ENCODE measurements at regions not wholly inside any gene's neighbourhood (a gene's known extent, or its start where the extent isn't known, plus 50 kb on each side); places are given as distances from the start of the nearest gene placed in this dataset.

GRCh38 chr3:151564261-151564660, 103.4 kb upstream of the IGSF10 start:
- DNase-seq (ENCODE audit: low read depth, low spot score) = no peak
- TF ChIP-seq CTCF (IDR thresholded peaks at IDR 0.05 in 2 of 3, conservative IDR thresholded peaks at IDR 0.05 in 1 of 3; ENCODE audit: borderline replicate concordance in 1 of 3, insufficient read depth in 1 of 3, low read depth in 2 of 3, low read length in 2 of 3) (no peak), YY1 (IDR thresholded peaks at IDR 0.05; ENCODE audit: extremely low read depth, insufficient replicate concordance, low read depth, low read length) (no peak), EGR1 (IDR thresholded peaks at IDR 0.05; ENCODE audit: low read depth) (no peak), ZBTB33 (IDR thresholded peaks at IDR 0.05; ENCODE audit: extremely low read depth, insufficient replicate concordance, low read length) (no peak), ZNF274 (IDR thresholded peaks at IDR 0.05; ENCODE audit: low read depth, low read length) (no peak), TCF7L2 (IDR thresholded peaks at IDR 0.05; ENCODE audit: borderline replicate concordance, extremely low read depth, insufficient read depth, insufficient read length) (no peak), ZFX (IDR thresholded peaks at IDR 0.05) (no peak), POLR2A (IDR thresholded peaks at IDR 0.05; ENCODE audit: borderline replicate concordance, extremely low read depth, insufficient read depth, insufficient read length) (no peak), SIN3A (IDR thresholded peaks at IDR 0.05; ENCODE audit: low read depth) (no peak), ATF3 (IDR thresholded peaks at IDR 0.05) (no peak), POLR2AphosphoS5 (IDR thresholded peaks at IDR 0.05; ENCODE audit: low read depth, low read length) (no peak), EZH2phosphoT487 (IDR thresholded peaks at IDR 0.05; ENCODE audit: borderline replicate concordance) (no peak), SP1 (IDR thresholded peaks at IDR 0.05; ENCODE audit: low read depth) (no peak), JUND (IDR thresholded peaks at IDR 0.05) (no peak), FOSL1 (IDR thresholded peaks at IDR 0.05; ENCODE audit: low read depth) (no peak), MAX (IDR thresholded peaks at IDR 0.05) (no peak), ELF1 (IDR thresholded peaks at IDR 0.05; ENCODE audit: borderline replicate concordance, low read depth) (no peak), RAD21 (IDR thresholded peaks at IDR 0.05; ENCODE audit: low read depth) (no peak), SRF (IDR thresholded peaks at IDR 0.05; ENCODE audit: low read depth) (no peak)
- TF ChIP-seq, protein P1, sequence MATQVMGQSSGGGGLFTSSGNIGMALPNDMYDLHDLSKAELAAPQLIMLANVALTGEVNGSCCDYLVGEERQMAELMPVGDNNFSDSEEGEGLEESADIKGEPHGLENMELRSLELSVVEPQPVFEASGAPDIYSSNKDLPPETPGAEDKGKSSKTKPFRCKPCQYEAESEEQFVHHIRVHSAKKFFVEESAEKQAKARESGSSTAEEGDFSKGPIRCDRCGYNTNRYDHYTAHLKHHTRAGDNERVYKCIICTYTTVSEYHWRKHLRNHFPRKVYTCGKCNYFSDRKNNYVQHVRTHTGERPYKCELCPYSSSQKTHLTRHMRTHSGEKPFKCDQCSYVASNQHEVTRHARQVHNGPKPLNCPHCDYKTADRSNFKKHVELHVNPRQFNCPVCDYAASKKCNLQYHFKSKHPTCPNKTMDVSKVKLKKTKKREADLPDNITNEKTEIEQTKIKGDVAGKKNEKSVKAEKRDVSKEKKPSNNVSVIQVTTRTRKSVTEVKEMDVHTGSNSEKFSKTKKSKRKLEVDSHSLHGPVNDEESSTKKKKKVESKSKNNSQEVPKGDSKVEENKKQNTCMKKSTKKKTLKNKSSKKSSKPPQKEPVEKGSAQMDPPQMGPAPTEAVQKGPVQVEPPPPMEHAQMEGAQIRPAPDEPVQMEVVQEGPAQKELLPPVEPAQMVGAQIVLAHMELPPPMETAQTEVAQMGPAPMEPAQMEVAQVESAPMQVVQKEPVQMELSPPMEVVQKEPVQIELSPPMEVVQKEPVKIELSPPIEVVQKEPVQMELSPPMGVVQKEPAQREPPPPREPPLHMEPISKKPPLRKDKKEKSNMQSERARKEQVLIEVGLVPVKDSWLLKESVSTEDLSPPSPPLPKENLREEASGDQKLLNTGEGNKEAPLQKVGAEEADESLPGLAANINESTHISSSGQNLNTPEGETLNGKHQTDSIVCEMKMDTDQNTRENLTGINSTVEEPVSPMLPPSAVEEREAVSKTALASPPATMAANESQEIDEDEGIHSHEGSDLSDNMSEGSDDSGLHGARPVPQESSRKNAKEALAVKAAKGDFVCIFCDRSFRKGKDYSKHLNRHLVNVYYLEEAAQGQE (IDR thresholded peaks at IDR 0.05; ENCODE audit: low read depth) = no peak
- no peak overlapping the region for H2AFZ ChIP-seq (ENCODE audit: low read depth, low read length, poor library complexity, severe bottlenecking)
- intact Hi-C loops (cut with micrococcal nuclease) = no loop called here
- H3K79me2 ChIP-seq (ENCODE audit: insufficient read depth, low read length) = no peaks in the 10 kb centered on the region
- no peaks in the 10 kb centered on the region; the same call in 1 of the 2 replicates for H3K9me2 ChIP-seq (ENCODE audit: insufficient read depth)
- ATAC-seq = no peak
- no peak overlapping the region for H3K27ac ChIP-seq (ENCODE audit: low read depth, low read length)
- H4K20me1 ChIP-seq (ENCODE audit: insufficient read depth) = no peaks in the 10 kb centered on the region
- H3K4me1 ChIP-seq (ENCODE audit: control insufficient read depth in 1 of 2, insufficient read depth in 2 of 2, low read length in 2 of 2) = peaks cover 0 to 8% of the 10 kb centered on the region in 2 experiments; a peak in 1 of 4 replicates
- H3K9me3 ChIP-seq (ENCODE audit: control insufficient read depth in 1 of 2, insufficient read depth in 1 of 2, low read depth in 1 of 2, low read length in 2 of 2) = no peaks in the 10 kb centered on the region
- CTCF ChIA-PET = no interaction called here
- no peaks in the 10 kb centered on the region for H3K36me3 ChIP-seq (ENCODE audit: control insufficient read depth in 1 of 2, insufficient read depth in 2 of 2, low read length in 2 of 2)
- RAD21 ChIA-PET (ENCODE audit: low non-redundant PET in 1 of 2, low total read pairs in 2 of 2, uncharacterized antibody in 2 of 2, unreplicated experiment in 2 of 2) = no interaction called here
- no peak overlapping the region for H3K9ac ChIP-seq (ENCODE audit: low read length)
- POLR2A ChIA-PET = no interaction called here
- H3K4me2 ChIP-seq (ENCODE audit: low read length) = no peak overlapping the region
- BruUV-seq (replicated peaks) = no TSS peak
- H3K27me3 ChIP-seq (ENCODE audit: insufficient read depth, low read length) = no peaks in the 10 kb centered on the region
- no peak overlapping the region for H3K4me3 ChIP-seq (replicated peaks in 1 of 2; ENCODE audit: low read depth in 1 of 2, low read length in 2 of 2)

Measured in HCT116 (cell line).